ENCODE measurements at regions not wholly inside any gene's neighbourhood (a gene's known extent, or its start where the extent isn't known, plus 50 kb on each side); places are given as distances from the start of the nearest gene placed in this dataset.
"Not testable (repeated sequence)": the region's sequence is repeated elsewhere in the genome, so short reads cannot be mapped to it uniquely, and the experiment has no call there.

- no peak for DNase-seq
Observed at GRCh38 chr3:25844891-25845290, 55.0 kb downstream of the OXSM start.

DNA sequence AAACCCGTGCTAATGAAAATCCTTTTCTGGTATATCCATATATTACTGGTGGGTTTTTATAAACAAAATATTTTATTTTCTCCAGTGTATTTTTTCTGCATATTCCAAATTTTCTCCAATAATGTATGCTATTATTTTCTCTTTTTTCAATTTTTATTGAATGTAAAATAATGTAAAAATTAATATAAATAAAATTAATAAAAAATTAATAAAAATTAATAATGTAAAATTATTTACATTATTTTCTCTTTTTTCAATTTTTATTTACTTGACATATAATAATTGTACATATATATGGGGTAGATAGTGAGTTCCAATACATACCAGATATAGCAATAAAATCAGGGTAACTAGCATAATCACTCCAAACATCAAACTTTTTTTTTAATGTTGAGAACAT is 56.4 kb downstream of the OXSM start:
- no peak for DNase-seq

DNA sequence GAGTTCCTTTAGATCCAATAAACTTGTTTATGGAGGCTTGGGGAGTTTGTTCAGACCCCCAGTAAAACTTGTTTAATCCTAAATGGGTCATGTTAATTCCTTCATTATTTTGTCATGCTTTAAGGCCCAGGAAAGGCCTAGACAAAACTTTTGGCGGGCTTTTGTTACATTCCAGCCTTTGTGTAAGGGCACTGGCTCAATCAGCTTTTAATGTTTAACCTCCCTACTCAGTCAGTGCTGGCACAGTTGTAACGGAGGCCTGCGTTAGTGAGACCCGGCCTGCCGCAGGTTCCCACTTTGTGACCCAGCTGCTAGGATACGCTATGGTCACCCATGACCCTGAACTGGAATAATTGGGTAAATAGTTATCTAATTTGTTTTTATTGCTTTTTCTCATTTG is 59.2 kb downstream of the OXSM start:
- DNase-seq = no peak

- no peak for DNase-seq
Observed at GRCh38 chr3:25849641-25850385, 59.9 kb downstream of the OXSM start.

DNA sequence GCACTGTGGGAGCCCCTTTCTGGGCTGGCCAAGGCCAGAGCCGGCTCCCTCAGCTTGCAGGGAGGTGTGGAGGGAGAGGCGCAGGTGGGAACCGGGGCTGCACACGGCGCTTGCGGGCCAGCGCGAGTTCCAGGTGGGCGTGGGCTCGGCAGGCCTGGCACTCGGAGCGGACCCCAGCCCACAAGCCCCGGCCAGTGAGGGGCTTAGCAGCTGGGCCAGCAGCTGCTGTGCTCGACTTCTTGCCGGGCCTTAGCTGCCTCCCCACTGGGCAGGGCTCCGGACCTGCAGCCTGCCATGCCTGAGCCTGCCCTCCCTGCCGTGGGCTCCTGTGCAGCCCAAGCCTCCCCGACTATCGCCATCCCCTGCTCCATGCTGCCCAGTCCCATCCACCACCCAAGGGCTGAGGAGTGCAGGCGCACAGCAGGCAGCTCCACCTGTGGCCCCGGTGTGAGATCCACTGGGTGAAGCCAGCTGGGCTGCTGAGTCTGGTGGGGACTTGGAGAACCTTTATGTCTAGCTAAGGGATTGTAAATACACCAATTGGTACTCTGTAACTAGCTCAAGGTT is 61.9 kb downstream of the OXSM start:
- DNase-seq = not testable (repeated sequence)

DNA sequence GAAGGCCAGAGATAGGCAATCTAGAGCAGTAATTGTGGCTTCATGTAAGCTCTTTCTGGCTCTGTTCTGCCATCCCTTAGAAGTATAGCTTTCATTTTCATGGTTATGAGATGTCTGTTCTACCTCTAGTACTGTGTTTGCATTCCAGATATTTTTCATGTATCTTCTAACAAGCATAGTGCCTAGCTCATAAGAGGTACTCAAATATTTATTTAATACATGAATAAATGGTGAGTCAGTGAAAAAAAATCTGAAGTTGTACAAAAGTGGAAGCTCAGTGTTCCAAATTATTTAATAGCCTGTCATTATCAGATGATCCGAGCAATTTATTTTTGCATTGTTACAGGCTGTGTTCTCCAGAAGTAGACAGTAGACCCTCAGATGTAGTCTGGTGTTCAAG is 64.3 kb downstream of the OXSM start:
- DNase-seq = no peak

DNA sequence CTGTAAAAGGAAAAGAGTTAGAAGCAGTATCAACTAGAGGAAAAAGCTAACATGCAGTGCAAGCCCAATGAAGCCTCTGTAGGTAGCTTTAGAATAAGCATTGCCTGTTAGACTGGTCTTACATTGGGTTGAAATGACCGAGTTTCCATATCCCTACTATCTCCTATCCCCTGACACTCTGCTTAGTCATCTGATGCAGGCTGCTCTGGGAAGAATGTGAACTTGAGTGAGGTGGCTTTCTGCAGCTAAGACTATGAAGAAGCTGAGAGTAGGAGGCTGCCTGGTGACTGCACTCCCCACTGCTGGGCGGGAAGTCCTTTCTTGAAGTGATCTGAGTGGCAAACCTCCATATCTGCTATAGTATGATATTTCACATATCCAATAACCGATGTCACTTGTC is 64.7 kb downstream of the OXSM start:
- peak in 2 of 3 donors; percentile 7 to 17 for DNase-seq

DNA sequence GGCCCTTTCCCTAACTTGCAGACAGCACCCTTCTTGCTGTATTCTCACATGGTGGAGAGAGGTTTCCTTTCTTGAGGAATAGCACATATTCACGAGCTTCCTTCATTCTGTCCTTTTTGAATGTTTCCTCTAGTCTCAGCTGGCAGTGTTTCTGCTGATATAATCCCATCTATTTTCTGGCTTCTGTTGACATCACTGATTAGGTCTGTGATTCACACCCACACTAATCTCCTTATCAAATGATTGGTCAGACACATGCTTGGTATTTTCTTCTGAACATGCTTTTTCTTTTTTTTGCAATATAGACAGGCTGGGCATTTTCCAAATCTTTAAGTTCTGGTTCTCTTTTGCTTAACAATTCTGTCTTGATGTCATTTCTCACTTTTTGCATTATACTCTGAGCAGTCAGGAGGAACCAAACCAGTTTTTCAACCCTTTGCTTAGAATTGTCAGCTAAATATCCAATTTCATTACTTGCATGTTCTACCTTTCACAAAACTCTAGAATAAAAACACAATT is 65.4 kb downstream of the OXSM start:
- DNase-seq = no peak

DNA sequence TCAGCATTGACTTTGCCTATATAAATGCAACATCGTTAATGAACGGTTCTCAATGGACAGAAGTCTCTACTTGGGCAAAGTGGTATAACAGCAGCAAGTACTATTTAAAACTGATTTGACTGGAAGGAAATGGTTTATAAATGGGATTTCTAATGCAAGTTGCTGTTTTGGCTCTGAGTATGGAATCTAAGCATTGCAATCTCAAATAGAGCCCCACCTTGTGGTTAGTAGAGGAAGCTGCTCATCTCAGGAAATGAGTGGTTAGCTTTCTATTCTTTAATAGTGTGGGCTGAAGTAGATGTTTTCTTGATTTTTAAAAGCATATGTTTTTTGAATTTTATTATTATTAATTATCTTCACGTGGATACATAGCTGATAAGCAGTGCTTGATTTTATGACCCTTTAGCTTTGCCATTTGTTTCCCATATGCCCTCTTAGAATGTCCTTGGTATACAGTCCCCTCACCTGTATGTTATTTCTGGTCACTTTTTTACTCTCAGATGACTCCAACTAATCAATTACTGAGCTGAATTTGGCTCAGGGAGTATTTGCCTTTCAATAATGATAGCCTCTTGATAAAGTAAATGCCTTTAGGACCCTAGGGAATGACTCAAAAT is 67.1 kb downstream of the OXSM start:
- DNase-seq = peak; percentile 53 to 78 (median 66)

GRCh38 chr3:25861566-25861965 is 71.7 kb downstream of the OXSM start:
- DNase-seq = no peak

DNA sequence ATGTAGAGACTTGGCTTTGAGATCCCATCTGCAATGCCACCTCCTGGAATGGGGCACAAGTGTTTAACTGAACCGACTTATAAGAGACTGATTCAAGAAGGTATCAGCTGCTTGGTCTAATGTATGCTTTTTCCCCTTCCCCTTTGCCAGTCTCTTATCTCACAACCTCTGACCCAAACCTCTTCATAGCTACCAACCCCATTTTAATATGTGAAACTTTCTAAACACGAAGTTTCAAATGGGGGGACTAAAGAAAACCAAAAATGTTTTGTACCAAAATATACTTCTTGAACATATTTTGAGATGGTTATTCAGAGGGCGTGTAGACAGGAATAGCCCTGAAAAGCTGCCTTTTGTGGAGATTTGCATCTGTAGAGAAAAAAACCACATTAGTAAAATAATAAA is 73.1 kb downstream of the OXSM start:
- no peak for DNase-seq

- no peak for DNase-seq
Observed at GRCh38 chr3:25863416-25863959, 73.6 kb downstream of the OXSM start.

DNA sequence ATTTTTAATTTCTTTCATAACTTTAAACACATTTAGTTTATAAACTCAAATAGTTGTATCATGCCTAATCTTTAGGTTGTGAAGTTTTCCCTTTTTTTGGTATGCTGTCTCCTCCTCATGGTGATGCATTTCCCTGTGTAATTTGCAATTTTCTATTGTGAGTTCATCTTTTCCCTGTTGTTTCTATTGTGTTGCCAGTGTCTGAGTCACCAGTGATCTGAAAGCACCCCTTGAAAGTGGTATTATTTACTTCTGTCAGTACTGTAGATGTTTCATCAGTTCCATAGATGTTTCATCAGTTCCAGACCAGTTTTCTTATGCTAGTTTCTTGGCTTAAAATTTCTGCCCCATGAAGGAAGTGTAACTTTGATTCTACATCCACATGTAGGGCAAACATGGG is 80.6 kb downstream of the OXSM start:
- DNase-seq = peak in 2 of 3 donors; percentile 3 to 27

DNA sequence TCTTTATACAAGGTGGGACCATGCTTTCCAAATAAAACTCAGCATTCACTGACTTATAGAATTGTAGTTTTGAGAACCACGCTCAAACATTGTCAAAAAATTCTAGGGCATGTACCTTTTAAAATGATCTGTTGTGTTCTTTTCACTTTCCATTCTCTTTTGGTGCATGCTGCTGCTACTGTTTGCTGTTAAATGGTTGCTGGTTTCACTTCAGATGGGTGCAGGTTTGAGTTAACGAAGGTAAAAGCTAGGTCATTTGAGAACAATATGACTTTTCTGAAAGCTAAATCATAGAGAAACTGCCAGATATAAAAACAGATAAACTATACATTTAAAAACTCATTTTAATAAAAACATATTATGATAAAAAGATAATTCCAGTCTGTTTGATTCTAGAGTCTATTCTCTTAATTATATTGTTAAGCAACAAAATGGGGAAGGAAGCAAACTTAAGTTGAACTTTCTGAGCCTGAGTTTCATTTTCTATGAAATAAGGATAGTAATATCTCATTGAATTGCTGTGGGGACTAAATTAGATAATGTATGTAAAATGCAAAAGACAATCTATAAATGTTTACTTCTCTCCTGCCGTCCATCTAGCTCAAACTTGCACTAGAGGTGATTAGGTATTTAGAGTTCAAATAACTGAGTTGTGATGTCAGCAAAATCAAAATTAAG is 82.4 kb downstream of the OXSM start:
- DNase-seq = peak in 1 of 3 donors; percentile 4

GRCh38 chr3:25883492-25883891 is 93.6 kb downstream of the OXSM start:
- no peak for DNase-seq

- DNase-seq = no peak
Observed at GRCh38 chr3:25884981-25885380, 95.1 kb downstream of the OXSM start.

GRCh38 chr3:25885544-25885943 is 95.7 kb downstream of the OXSM start:
- DNase-seq = no peak

- no peak for DNase-seq
Observed at GRCh38 chr3:25887907-25888306, 98.0 kb downstream of the OXSM start.

DNA sequence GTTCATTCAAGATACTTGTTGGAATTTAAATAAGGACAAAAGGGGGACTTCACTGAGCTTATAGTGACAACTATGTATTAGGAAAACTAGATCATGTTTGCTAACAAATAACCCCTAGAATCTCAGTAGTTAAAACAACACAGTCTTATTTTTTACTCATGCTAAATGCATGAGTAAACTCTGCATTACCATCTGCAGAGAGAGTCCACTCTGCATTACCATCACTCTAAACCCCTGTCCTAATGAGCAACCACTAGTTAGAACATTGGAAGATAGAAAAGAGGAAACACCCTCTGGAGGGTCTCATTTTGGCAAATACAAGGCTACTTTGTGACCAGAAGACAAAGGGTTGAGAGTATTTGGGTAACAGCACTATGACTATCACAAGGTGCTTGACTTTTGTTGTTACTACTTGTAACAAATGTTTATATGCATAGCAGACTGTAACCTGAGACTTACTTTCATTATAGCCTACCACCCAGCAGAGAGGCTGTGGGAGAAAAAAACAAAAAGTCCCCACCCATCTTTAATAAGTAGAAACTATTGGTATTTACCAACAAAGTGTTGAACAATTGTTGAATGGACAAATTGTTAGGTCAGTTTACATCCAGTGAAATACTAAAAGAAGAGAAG is 99.1 kb downstream of the OXSM start:
- no peak for DNase-seq

DNA sequence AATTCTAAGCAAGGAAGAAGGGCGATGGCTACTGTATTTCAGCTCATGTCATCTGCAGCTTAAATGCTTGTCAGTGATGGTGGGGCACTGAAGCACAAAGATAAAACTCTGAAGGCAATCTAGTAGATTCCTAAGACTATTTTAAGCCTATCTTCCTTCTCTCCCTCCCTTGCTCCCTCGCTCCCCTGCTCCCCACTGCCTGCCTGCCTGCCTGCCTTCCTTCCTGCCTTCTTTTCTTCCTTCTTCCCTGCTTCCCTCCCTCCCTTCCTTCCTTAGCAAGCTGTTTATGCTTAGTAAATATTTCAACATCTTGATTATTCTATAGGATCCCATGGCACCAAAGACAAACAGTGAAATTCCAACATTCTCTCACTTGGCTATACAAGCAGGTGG is 99.6 kb downstream of the OXSM start:
- DNase-seq = no peak

- no peak for DNase-seq
Observed at GRCh38 chr3:25894101-25894500, 104.2 kb downstream of the OXSM start.

- DNase-seq = no peak
Observed at GRCh38 chr3:25895031-25895430, 105.1 kb downstream of the OXSM start.

- DNase-seq = no peak
Observed at GRCh38 chr3:25895443-25895842, 105.6 kb downstream of the OXSM start.

Data from suppressor macrophage treated with lipopolysaccharide for 1 hour (primary cell).